SU-DHL-6 (cell line): ENCODE measurements at regions not wholly inside any gene's neighbourhood (a gene's known extent, or its start where the extent isn't known, plus 50 kb on each side); places are given as distances from the start of the nearest gene placed in this dataset.

ENCODE experiments used
- EZH2phosphoT487 ChIP-seq: fragments of 200-600 bp; sonication (generic), shearing (Covaris generic); conservative IDR thresholded peaks from 2 replicates; pipeline ENCODE4 v1.6.1; 2018; ENCODE audit warnings: mild to moderate bottlenecking, antibody characterized with exemption, low read length, moderate library complexity, mixed read lengths
- TF ChIP-seq, protein P1 (sequence below): fragments of 200-600 bp; sonication (generic); IDR thresholded peaks from one replicate; pipeline ENCODE4 v1.5.1; 2017; ENCODE audit warnings: antibody characterized with exemption, mild to moderate bottlenecking, low read length, moderate library complexity; ENCODE audit not compliant: insufficient read depth, poor library complexity, severe bottlenecking

GRCh38 chr4:54527532-54527931 lies 130.2 kb upstream of the KIT start:
- TF ChIP-seq, protein P1, sequence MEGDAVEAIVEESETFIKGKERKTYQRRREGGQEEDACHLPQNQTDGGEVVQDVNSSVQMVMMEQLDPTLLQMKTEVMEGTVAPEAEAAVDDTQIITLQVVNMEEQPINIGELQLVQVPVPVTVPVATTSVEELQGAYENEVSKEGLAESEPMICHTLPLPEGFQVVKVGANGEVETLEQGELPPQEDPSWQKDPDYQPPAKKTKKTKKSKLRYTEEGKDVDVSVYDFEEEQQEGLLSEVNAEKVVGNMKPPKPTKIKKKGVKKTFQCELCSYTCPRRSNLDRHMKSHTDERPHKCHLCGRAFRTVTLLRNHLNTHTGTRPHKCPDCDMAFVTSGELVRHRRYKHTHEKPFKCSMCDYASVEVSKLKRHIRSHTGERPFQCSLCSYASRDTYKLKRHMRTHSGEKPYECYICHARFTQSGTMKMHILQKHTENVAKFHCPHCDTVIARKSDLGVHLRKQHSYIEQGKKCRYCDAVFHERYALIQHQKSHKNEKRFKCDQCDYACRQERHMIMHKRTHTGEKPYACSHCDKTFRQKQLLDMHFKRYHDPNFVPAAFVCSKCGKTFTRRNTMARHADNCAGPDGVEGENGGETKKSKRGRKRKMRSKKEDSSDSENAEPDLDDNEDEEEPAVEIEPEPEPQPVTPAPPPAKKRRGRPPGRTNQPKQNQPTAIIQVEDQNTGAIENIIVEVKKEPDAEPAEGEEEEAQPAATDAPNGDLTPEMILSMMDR: no peak
- TF ChIP-seq EZH2phosphoT487: no peak
